ENCODE measurements at regions not wholly inside any gene's neighbourhood (a gene's known extent, or its start where the extent isn't known, plus 50 kb on each side); places are given as distances from the start of the nearest gene placed in this dataset.

GRCh38 chr3:40718681-40719080 lies 193.9 kb downstream of the ZNF621 start:
- no peak overlapping the region for H3K27ac ChIP-seq (replicated peaks)
- peak in 1 of 2 experiments; percentile 34 for DNase-seq (ENCODE audit: low read depth in 1 of 2, low spot score in 1 of 2)
- TF ChIP-seq CTCF (IDR thresholded peaks at IDR 0.05; ENCODE audit: insufficient read depth, low read length) (no peak), SPI1 (IDR thresholded peaks at IDR 0.05; ENCODE audit: borderline replicate concordance, low read depth) (peak; percentile 78)
- no peak overlapping the region for H3K4me3 ChIP-seq (replicated peaks; ENCODE audit: insufficient read depth, low read length)
- no peaks in the 10 kb centered on the region for H3K27me3 ChIP-seq (ENCODE audit: insufficient read depth, poor library complexity, severe bottlenecking)

GRCh38 chr3:40719660-40720287 lies 195.0 kb downstream of the ZNF621 start:
- DNase-seq (ENCODE audit: low read depth in 1 of 2, low spot score in 1 of 2), result no peak
- Histone ChIP-seq H3K4me3 (replicated peaks; ENCODE audit: insufficient read depth, low read length) (no peak overlapping the region), H3K27ac (replicated peaks) (no peak overlapping the region), H3K27me3 (ENCODE audit: insufficient read depth, poor library complexity, severe bottlenecking) (no peaks in the 10 kb centered on the region)
- TF ChIP-seq REST (IDR thresholded peaks at IDR 0.05; ENCODE audit: insufficient replicate concordance, low read depth), result no peak
- TF ChIP-seq SPI1 (IDR thresholded peaks at IDR 0.05; ENCODE audit: borderline replicate concordance, low read depth), result no peak
- no peak for TF ChIP-seq CTCF (IDR thresholded peaks at IDR 0.05; ENCODE audit: insufficient read depth, low read length)
- TF ChIP-seq POLR2AphosphoS5 (IDR thresholded peaks at IDR 0.05; ENCODE audit: low read depth), result no peak
- no peak for TF ChIP-seq GABPA (IDR thresholded peaks at IDR 0.05; ENCODE audit: low read depth)

- H3K4me3 ChIP-seq (replicated peaks; ENCODE audit: insufficient read depth, low read length), result no peak overlapping the region
- no peaks in the 10 kb centered on the region for H3K27me3 ChIP-seq (ENCODE audit: insufficient read depth, poor library complexity, severe bottlenecking)
- TF ChIP-seq POLR2AphosphoS5 (IDR thresholded peaks at IDR 0.05; ENCODE audit: low read depth) (no peak), REST (IDR thresholded peaks at IDR 0.05; ENCODE audit: insufficient replicate concordance, low read depth) (no peak), SPI1 (IDR thresholded peaks at IDR 0.05; ENCODE audit: borderline replicate concordance, low read depth) (no peak), CTCF (IDR thresholded peaks at IDR 0.05; ENCODE audit: insufficient read depth, low read length) (no peak), GABPA (IDR thresholded peaks at IDR 0.05; ENCODE audit: low read depth) (no peak)
These were observed 195.6 kb downstream of the ZNF621 start for GRCh38 chr3:40720341-40720740.

GRCh38 chr3:40720863-40721262 lies 196.1 kb downstream of the ZNF621 start:
- TF ChIP-seq POLR2AphosphoS5 (IDR thresholded peaks at IDR 0.05; ENCODE audit: low read depth), result no peak
- TF ChIP-seq REST (IDR thresholded peaks at IDR 0.05; ENCODE audit: insufficient replicate concordance, low read depth), result no peak
- TF ChIP-seq GABPA (IDR thresholded peaks at IDR 0.05; ENCODE audit: low read depth), result no peak
- TF ChIP-seq SPI1 (IDR thresholded peaks at IDR 0.05; ENCODE audit: borderline replicate concordance, low read depth), result no peak
- no peak for TF ChIP-seq CTCF (IDR thresholded peaks at IDR 0.05; ENCODE audit: insufficient read depth, low read length)
- DNase-seq (ENCODE audit: low read depth in 1 of 2, low spot score in 1 of 2), result no peak
- Histone ChIP-seq H3K27me3 (ENCODE audit: insufficient read depth, poor library complexity, severe bottlenecking) (no peaks in the 10 kb centered on the region), H3K27ac (replicated peaks) (no peak overlapping the region), H3K4me3 (replicated peaks; ENCODE audit: insufficient read depth, low read length) (no peak overlapping the region)

More at GRCh38 chr3:40720341-40720740, 195.6 kb downstream of the ZNF621 start:
- DNase-seq (ENCODE audit: low read depth in 1 of 2, low spot score in 1 of 2), result no peak
- H3K27ac ChIP-seq (replicated peaks), result no peak overlapping the region
